Right ventricle myocardium superior (tissue), 1 donor: ENCODE measurements at regions not wholly inside any gene's neighbourhood (a gene's known extent, or its start where the extent isn't known, plus 50 kb on each side); places are given as distances from the start of the nearest gene placed in this dataset.

ENCODE experiments used
- ATAC-seq: fragments of 200-7000 bp; cut with Tn5 transposase; one replicate; pipeline ENCODE4 v1.9.1; 2020; ENCODE audit warnings: mild to moderate bottlenecking; ENCODE audit not compliant: poor library complexity
- DNase-seq: peaks from one replicate; pipeline ENCODE4 v3.0.0-alpha.2; 2020
- intact Hi-C: fragments of 100-400 bp; cut with DNase I; formaldehyde crosslinking; loops from one replicate; pipeline ENCODE4 v1.11.2; 2022
- donor health status: DM: no; HTN: yes; CAD: no; lungs with severe emphysema.

DNA sequence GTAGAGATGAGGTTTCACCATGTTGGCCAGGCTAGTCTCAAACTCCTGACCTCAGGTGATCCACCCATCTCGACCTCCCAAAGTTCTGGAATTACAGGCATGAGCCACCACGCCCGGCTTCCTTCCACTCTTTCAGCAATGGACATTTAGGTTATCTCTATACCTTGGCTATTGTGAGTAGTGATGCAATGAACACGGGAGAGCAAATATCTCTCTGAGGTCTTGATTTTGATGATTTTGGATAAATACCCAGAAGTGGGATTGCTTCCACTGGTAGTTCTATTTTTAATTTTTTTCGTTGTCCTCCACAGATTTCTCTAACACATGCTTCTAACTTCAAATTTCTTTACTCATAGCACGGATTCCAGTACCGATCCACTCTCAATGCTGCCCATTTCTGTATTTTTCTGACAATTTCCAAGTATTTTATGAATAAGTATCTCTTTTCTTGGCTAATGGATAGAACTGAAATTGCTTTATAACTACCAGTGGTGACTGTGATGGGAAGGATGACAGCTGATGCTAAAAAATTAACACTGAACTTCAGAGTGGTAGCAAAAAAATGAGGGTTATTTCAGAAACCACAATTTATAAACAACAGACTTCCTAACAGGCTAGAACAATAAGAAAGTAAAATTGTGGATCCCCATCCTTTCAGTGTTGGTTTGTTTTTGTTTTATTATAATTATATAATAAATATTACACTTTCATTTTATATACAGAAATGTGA lies 327.5 kb upstream of the RUNX1 start:
- intact Hi-C loops = no loop called here
- DNase-seq = no peak
- ATAC-seq = no peak

DNA sequence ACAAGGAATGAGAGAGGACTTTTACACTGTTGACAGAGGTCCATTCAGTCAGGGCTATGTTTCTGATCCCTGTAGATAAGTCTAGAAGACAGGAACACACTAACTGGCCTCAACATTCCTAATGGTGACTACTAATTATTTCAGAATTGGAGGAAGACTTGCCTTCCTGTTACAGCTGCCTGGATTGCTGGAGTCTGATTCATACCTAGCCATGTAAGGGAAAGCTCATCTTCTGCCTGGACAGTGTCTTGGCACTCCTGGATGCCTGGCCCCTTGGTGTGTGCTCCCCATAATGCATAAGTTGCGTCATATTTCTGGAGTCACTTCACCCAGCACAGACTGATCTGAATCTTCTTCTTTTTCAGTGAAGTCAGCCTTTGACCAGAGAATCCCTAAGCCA lies 326.0 kb upstream of the RUNX1 start:
- no peak for DNase-seq
- ATAC-seq = no peak
- intact Hi-C loops = no loop called here

DNA sequence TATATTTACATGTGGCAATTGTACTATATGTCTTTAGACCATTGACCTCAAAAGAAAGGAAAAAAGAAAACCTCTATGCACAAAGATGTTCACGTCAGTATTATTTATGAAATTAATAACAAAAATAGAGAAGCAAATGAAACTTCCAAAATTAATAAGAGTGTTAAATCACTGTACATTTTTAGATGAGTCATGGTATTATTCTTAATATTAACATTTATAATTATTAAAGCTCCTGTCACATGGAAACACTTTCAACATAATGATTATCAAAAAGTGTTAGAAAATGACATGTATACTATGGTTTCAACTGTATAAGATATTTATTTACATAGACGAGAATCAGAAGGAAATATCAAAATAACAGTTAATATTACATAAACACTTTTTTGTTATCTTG lies 324.9 kb upstream of the RUNX1 start:
- DNase-seq (no peak), ATAC-seq (no peak)
- intact Hi-C loops = no loop called here

DNA sequence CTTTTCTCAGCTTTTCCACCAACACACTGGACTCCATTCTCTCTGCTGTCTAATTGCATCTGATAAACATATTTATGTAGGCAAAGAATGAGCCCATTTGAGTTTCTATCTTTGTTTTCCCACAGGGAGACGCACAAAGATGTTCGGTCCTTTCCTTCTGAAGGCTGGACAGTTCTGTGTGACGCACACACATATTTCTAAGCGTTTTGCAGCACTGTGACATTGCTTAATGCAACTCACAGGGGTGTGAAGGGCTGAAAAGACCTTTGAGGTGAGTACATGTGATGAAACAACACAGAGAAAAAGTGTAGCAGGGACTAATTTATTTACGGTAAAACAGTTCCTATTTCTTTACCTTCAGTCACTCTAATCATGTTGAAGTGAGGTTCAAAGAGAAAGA lies 323.1 kb upstream of the RUNX1 start:
- intact Hi-C loops = no loop called here
- no peak for DNase-seq
- ATAC-seq = no peak

DNA sequence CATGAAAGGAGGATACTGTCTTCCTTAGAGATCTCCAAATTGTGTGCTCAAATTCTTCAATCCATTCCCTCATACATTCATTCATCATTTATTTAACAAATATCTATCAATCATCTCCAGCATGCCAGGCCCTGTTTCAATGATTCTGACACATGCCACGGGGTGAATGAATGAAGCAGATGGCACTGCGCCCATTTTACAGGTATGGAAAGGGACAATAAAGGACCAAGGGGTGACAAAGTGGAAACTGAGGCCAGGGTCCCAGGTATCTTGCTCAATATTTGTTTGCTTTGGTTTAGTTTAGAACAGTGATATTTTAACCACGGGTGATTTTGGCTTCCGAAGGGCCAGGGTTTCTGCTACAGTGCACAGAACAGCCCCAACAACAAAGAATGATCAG lies 321.6 kb upstream of the RUNX1 start:
- intact Hi-C loops = no loop called here
- ATAC-seq (no peak), DNase-seq (no peak)

DNA sequence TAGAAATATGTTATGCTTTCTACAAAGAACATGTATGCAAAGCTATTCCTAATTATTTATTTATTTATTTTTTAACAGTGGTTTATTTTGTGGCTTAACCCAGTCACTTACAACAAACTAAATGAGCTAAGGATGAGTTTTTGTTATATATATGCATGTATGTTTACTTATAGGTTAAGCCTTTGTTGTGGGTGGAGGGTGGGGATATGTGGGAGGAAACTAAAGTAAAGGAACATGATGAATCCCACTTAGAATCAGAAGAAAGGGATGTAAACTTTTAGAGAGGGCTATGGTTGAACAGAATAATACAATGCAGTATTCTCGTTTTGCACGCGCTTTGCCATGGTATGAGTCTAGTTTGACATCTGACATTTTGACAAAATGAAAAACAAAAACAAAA lies 321.0 kb upstream of the RUNX1 start:
- DNase-seq (no peak), ATAC-seq (no peak)
- intact Hi-C loops = no loop called here

DNA sequence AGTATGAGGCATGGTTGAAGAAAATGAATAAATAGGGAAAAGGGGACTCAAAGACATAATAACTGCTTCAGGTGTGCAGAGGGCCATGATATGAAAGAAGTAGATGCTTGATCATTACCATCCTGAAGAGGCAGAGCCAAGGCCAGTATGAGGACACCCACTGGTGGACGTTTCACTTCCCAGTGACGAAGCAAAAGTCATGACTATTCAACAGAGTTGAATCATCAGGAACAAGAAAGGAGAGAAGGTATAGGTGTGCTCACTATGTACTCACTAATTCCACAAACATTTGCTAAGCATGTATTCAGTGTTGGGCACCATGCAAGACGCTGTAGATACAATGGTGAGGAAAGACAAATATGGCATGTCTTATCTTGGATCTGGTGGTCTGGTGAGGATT lies 319.2 kb upstream of the RUNX1 start:
- intact Hi-C loops = no loop called here
- no peak for ATAC-seq
- DNase-seq = no peak

DNA sequence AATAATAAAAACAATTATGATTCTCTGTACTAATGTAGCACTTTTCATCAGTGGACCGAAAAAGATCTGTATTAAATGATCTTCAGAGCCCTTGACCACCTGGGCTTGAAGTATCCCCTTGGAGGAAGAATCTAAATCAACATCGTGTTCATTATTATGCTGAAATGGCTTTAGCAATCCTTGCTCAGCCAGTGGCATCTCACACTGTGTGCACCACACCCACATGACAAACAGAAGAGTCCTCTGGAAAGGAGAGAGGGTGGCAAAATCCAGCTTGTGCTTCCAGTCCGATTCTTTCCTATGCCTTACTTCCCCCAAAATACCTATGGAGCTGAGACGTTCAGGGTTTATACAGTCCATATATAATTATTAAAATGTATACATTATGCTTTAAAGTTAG lies 318.5 kb upstream of the RUNX1 start:
- ATAC-seq = no peak
- intact Hi-C loops = no loop called here

DNA sequence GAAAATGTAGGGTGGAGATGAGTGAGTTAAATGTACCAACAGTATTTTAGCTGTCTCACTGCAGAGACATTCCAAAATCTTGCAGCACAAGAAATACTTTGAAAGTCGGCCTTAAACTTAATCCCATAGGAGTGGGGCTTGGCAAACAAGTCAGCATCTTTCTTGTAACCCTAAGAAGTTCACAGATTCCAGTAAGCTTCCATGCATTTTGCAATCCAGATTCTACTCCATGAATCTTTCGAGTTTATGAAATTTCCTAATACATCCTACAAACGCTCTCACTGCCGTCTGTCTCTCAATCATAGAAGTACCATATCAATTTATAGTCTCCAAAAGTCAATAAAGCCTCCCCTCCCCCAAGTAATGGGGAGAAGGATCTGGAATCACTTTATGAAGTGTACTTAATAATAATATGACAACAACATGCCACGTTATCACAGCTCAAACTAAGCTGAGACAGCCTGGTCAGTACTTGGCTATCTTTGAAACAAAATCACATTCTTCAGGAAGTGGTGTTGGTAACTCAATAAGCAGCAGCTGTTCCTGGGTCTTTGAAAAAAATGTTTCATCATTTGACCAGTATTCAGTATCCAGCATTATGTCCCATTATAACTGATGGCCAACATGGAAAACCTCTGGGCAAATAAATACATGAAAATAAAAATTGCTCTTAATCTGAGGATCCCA lies 317.4 kb upstream of the RUNX1 start:
- intact Hi-C loops = no loop called here
- no peak for DNase-seq

More for the DNA sequence above, 318.5 kb upstream of the RUNX1 start:
- DNase-seq = no peak

DNA sequence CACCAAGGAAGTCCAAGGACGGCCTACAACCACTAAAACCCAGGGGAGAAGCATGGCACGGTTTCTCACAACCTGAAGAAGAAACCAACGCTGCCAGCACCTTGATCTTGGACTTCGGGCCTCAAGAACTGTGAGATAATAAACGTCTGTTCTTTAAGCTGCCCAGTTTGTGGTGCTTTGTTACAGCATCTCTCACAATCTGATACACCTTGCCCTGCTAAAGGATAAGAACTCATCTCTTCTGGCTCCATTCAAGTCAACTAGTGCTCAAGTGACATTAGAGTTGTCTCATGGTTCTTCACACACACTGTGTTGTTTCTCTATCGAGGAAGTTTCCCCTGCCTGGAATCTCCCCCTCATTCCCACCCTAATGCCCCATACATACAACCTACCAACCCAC lies 314.4 kb upstream of the RUNX1 start:
- no peak for ATAC-seq
- intact Hi-C loops = no loop called here
- DNase-seq = no peak

More for the DNA sequence above, 317.4 kb upstream of the RUNX1 start:
- peak; percentile 91 for ATAC-seq

DNA sequence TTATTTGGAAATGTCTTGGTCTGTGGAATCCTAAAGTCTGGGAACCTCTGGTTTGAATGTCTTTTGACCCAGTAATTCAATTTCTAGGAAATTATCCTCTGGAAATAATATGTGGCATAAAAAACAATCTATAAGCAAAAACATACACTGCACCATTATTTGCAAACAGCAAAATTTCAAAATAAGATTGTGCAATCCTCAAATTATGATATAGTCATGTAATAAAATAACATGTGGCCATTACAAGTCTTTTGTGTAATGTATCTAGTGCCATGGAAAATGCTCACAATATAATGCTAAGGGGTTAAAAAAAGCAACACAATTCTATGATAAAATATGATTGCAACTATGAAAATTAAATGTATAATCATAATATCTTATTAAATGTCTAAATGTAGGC lies 312.9 kb upstream of the RUNX1 start:
- intact Hi-C loops = no loop called here
- DNase-seq = no peak
- no peak for ATAC-seq

DNA sequence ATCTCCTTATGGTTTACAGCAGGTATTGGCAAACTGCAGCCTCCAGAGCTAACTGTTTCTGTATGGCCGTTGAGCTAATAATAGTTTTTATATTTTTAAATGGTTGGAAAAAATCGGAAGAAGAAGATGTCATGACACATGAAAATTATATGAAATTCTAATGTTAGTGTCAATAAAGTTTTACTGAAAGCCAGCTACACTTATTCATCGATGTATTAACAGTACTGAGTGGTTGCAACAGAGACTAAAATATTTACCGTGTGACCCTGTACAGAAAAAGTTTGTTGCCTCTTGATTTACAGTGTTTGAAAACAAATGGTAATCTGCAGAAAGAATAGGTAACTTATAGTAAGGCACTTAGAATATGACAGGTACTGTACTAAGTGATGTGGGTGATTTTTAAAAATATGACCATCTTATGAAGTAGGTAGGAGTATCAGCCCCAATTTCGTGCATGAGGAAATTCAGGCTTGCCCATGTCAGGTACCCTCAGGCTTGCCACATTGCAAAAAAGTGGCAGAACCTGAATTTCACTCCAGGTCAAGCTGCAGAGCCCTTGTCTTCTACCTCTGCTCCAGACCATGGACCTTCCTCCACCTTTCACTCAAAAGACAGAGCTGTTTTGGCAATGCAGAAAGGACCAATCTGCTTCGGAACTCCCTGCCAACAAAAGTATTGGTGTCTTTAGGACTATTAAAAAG lies 311.9 kb upstream of the RUNX1 start:
- intact Hi-C loops = no loop called here
- DNase-seq (no peak), ATAC-seq (no peak)

DNA sequence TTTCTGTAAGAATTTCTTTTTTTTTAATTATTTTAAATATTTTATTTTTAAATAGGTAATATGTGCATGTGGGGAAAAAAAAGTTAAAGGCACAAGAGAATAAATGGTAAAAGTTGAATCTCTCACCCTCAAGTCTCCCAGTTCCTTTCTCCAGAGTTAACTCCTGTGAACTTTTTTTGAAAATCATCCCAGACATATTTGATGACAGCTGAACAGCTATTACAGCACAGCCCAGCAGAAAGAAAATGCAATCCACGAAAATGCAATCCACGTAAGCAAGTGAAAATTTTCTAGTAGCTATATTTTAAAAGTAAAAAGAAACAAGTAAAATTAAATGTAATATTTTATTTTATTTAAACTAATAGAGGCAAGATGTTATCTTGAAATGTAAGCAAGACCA lies 310.0 kb upstream of the RUNX1 start:
- ATAC-seq (no peak), DNase-seq (no peak)
- intact Hi-C loops = no loop called here

DNA sequence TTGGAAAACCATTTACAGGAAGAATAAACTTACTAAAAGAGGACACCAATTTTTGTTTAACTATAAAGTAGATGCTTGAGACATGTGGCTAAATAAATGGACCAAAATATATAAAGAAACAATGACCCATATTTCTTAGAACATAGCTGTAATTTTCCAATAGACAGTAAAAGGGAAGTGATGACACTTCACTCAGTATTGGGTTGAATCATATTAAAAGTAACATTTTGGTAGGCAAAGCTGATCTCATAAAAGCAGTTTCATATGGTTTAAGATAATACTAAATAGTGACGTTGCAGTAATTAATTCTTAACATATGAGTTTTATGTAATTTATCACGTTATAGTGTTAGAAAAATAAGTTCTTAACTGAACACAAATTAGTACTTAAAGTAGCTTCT lies 308.9 kb upstream of the RUNX1 start:
- intact Hi-C loops = no loop called here
- ATAC-seq (no peak), DNase-seq (no peak)

DNA sequence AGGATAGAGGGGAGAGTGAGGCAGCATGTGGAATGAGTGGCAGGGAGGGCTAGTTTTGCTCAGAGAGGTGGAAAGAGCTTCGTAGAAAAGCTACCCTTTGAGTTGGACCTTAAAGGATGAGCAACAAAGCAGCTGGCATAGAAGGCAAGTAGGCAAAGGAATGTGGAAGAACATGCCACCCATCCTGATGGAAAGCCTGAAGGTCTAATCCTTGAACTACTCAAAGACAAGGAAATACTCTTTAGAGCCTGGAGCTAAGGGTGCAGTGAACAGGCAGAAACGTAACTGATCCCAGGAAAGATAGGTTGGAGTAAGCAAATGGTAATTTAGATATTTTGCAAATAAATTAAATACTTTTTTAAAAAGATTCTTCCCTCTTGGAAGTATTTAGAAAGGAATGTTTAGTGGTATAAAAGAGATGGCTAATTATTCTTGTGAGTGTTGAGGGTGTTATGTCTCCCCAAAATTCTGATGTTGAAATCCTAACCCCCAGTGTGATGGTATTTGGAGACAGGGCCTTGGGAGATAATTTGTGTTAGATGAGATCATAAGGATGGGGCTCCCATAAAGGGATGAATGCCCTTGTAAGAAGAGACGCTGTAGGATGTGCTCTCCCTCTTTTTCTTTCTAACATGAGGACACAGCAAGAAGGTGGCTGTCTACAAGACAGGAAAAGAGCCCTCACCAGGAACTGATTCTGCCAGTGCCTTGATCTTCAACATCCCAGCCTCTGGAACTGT lies 308.1 kb upstream of the RUNX1 start:
- intact Hi-C loops = no loop called here
- ATAC-seq (no peak), DNase-seq (no peak)

DNA sequence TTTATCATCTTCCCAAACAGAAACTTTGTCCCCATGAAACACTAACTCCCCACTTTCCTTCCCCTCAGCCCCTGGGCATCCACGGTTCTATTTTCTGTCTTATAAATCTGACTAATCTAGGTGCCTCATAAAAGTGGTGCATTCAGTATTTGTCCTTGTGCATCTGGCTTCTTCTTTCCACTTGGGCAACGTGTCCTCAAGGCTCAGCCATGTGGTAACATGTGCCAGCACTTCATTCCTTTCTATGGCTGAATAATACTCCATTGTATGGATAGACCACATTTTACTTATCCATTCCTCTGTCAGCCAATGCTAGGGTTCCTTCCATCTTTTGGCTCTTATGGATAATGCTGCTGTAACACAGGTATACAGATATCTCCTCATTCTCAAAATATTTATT lies 305.0 kb upstream of the RUNX1 start:
- DNase-seq (no peak), ATAC-seq (no peak)
- intact Hi-C loops = no loop called here

DNA sequence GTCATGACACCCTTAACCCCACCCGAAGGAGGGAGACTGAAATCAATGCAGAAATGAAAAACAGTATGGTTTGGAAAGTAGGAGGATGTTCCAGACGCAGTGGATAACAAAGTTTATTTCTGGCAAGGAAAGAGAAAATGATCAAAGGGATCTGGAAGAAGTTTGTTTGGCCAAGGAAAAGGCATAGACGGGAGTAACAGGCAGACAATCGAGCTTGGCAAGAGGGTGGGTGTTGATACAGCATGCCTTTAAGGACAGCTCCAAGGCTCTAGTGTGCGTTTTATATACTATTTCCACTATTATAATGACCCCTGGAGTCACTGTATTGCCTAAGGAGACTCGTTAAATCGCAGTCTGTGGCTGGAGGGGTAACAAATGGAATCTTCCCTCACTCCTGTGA lies 303.7 kb upstream of the RUNX1 start:
- ATAC-seq = no peak
- no peak for DNase-seq
- intact Hi-C loops = no loop called here

DNA sequence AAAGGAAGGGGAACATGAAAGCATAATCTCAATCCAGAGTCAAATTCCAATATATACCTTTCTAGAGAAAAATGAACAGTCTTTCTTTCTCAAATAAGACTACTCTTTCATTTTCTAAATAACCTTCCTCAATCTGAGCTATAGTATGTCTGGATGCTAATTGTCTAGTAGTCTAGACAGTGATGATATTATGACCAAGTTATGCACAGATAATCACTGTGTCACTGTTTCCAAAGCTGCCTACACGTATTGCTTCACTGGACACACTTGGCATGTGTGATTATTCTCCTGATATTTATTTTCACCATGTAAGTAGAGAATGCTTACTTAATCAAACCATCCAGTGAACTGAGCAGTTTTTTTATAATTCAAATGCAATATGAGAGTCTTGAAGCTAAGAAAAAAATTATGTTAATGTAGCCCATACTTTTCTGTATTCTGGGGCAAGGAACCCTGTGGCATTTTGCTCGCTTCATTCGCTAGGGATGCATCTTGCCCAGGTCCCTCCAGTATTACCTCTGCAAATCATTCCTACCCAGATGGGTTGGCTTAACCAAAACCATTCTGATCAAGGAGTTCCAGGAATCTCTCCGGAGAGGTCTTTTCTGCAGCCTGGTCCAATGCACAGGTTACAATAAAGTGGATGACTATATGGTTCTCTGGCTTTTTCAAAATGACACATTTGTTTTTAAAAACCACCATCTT lies 303.1 kb upstream of the RUNX1 start:
- intact Hi-C loops = no loop called here
- DNase-seq (no peak), ATAC-seq (no peak)

DNA sequence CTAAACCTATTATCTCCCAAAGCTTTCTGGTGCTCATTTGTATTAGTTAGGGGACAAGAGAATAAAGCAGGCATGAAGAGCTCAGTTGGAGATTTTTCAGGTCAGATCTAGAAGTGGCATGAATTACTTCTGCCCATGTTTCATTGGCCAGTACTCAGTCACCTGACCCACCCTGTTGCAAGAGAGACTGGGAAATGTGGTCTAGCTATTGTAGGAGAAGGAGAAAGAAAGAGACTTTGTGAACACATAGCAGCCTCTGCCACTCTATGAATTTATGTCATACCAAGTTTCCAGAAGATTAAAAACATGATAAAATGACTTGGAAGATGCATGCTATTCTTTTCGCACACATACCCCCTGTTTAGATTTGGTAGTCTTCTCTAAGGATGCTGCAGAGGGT lies 302.3 kb upstream of the RUNX1 start:
- DNase-seq (no peak), ATAC-seq (no peak)
- intact Hi-C loops = no loop called here
